ENCODE measurements at regions not wholly inside any gene's neighbourhood (a gene's known extent, or its start where the extent isn't known, plus 50 kb on each side); places are given as distances from the start of the nearest gene placed in this dataset.

GRCh38 chr1:172823534-172823933 is 164.6 kb downstream of the FASLG start:
- TF ChIP-seq REST (IDR thresholded peaks at IDR 0.05; ENCODE audit: insufficient read depth in 1 of 2, low read depth in 2 of 2, low read length in 2 of 2), result no peak
- no peak for TF ChIP-seq TAF1 (IDR thresholded peaks at IDR 0.05; ENCODE audit: borderline replicate concordance, insufficient read depth, low read length)
